Right lobe of liver (tissue), 6 donors: ENCODE measurements at regions not wholly inside any gene's neighbourhood (a gene's known extent, or its start where the extent isn't known, plus 50 kb on each side); places are given as distances from the start of the nearest gene placed in this dataset.

ENCODE experiments used
- ATAC-seq, 4 donors: fragments of 200-7000 bp; cut with Tn5 transposase; one replicate each; pipeline ENCODE4 v1.9.1; 2020; ENCODE audit warnings: mild to moderate bottlenecking in 4 of 4, moderate library complexity in 4 of 4
- DNase-seq, 3 donors: peaks; one replicate each; pipeline ENCODE4 v3.0.0-alpha.2; 2020
- H3K27ac ChIP-seq, 3 donors: fragments of 200-600 bp; one replicate each; pipeline ENCODE4 v1.8.0; 2022
- H3K27me3 ChIP-seq, 2 donors: fragments of 200-600 bp; one replicate each; pipeline ENCODE4 v1.8.0; 2022
- H3K36me3 ChIP-seq, 4 donors: fragments of 200-600 bp; sonication (generic) in 1 of 4; one replicate each; pipeline versions ENCODE4 v1.5.1 to v1.8.0; 2017 to 2022; ENCODE audit warnings: control low read depth in 1 of 4
- H3K4me1 ChIP-seq, 4 donors: fragments of 200-600 bp; sonication (generic) in 1 of 4; one replicate each; pipeline versions ENCODE4 v1.5.1 to v1.8.0; 2017 to 2022; ENCODE audit warnings: control low read depth in 1 of 4
- H3K4me3 ChIP-seq, 3 donors: fragments of 200-600 bp; one replicate each; pipeline ENCODE4 v1.8.0; 2022
- H3K9me3 ChIP-seq, 4 donors: fragments of 200-600 bp; sonication (generic) in 1 of 4; one replicate each; pipeline versions ENCODE4 v1.5.1 to v1.8.0; 2017 to 2022; ENCODE audit warnings: control low read depth in 1 of 4
- CTCF ChIP-seq, 4 donors: fragments of 200-600 bp in 3 of 4; fragments of 450-650 bp in 1 of 4; IDR thresholded peaks; one replicate each; pipeline versions ENCODE4 v1.5.1 to v1.8.0; 2016 to 2022; ENCODE audit warnings: antibody characterized with exemption in 4 of 4, mild to moderate bottlenecking in 2 of 4
- POLR2A ChIP-seq: fragments of 450-650 bp; IDR thresholded peaks from one replicate; pipeline ENCODE4 v1.6.1; 2017; ENCODE audit warnings: antibody characterized with exemption, mild to moderate bottlenecking
- WGBS: methylation state at CpG from one replicate; pipeline ENCODE4 v1.1.6; 2018; ENCODE audit warnings: low coverage, low lambda C conversion rate; ENCODE audit not compliant: insufficient coverage; ENCODE audit errors: missing lambda C conversion rate; 5-methylcytosine and 5-hydroxymethylcytosine counted together
- intact Hi-C, 2 donors: fragments of 100-400 bp; cut with DNase I; formaldehyde crosslinking; loops; one replicate each; pipeline versions ENCODE4 v1.11.2 to v1.14.1; 2022
- donor health status: DM: no; HTN: yes; CAD: no.
- donor health status: DM: no; HTN: no; CAD: no.
- donor health status: DM: no; HTN: no; CAD: no.
- donor health status: DM: no; HTN: yes; CAD: no.
- donor health status: DM: no; HTN: yes; CAD: no.

DNA sequence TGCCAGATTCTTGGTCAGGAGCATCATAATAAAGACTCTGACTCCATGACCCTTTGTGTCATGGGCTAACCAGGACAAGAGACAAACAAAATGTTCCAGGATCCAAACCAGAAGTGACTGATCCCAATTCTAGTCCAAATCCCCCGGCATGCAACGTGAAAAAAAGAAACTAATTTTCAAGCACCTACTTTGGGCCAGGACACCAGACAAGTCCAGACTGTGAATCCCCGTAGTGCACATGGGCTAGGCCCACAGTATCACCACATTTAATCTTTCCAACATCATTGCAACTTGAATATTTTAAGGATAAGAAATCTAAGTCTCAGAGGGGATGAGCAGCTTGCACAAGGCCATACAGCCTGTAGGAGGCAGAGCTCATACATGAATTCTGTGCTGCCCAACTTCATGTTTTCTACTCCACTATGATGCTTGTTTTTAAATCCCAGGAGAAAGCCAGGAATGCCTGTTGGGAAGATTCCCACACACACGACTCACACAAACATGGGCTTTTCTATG is 365.7 kb downstream of the NPIPA8 start:
- TF ChIP-seq CTCF (IDR thresholded peaks at IDR 0.05) (peak in 1 of 4 donors; percentile 9), POLR2A (no peak)
- WGBS = 73% methylated on average over 4 of the region's 4 CpGs
- DNase-seq (no peak), ATAC-seq (no peak)
- intact Hi-C loops = no loop called here
- Histone ChIP-seq H3K9me3 (no peaks in the 10 kb centered on the region), H3K36me3 (no peaks in the 10 kb centered on the region), H3K4me1 (no peaks in the 10 kb centered on the region), H3K4me3 (no peak overlapping the region), H3K27ac (no peak overlapping the region), H3K27me3 (no peaks in the 10 kb centered on the region)

- Histone ChIP-seq H3K27me3 (no peaks in the 10 kb centered on the region), H3K9me3 (no peaks in the 10 kb centered on the region), H3K27ac (no peak overlapping the region), H3K4me3 (no peak overlapping the region), H3K4me1 (no peaks in the 10 kb centered on the region), H3K36me3 (no peaks in the 10 kb centered on the region)
- ATAC-seq = no peak
- TF ChIP-seq CTCF (IDR thresholded peaks at IDR 0.05) (no peak), POLR2A (no peak)
- DNase-seq = no peak
- 52% methylated on average over 2 of the region's 5 CpGs for WGBS
- intact Hi-C loops = no loop called here
These were observed 366.3 kb downstream of the NPIPA8 start for GRCh38 chr16:17970157-17970765.

DNA sequence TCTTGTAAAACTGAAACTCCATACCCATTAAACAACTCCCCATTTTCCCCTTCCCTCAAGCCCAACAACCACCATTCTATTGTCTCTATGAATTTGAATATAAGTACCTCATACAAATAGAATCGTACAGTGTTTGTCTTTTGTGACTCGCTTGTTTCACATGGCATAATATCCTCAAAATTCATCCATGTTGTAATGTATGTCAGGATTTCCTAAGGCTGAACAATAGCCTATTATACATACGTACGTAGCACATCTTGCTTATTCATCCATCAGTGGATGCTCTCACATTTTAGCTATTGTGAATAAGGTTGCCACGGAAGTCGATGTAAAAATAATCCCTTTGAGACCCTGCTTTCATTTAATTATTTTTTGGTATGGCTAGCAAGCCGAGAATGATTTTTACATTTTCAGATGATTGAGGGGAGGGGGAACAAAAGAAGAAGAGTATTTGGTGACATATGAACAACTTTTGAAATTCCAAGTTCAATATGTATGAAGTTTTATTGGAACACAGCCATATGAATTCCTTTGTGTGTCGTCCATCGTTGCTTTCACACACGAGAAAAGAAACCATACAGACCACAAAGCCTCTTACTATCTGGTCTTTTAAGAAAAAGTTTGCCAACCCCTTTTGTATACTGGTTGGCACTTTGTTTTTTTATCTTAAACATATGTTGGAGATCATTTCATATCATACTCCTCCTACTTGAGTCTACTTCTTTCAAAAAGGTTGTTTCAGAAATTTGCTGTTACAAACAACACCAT is 371.2 kb downstream of the NPIPA8 start:
- WGBS = 76% methylated on average over 10 of the region's 10 CpGs

DNA sequence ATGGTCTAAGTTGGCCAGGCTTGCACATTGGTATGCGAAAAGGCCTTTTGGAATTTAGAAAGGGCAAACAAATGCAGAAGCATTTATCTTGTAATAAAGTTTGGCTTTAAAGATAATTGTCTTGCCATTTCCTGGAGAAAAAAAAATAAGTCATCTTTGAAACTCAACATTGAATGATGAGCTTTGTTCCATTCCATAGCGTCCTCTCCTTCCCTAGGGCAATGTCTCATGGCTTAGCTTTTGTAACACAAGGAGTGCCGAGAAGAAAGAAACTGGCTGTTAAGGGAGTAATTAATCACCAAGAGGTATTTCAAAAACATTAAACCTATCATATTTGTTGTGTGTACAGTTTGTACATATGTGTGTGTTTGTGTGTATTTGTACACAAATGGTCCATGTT is 372.3 kb downstream of the NPIPA8 start:
- ATAC-seq (no peak), DNase-seq (no peak)
- no peaks in the 10 kb centered on the region for H3K36me3 ChIP-seq
- no peak overlapping the region for H3K27ac ChIP-seq
- H3K4me3 ChIP-seq = no peak overlapping the region
- no peaks in the 10 kb centered on the region for H3K27me3 ChIP-seq
- TF ChIP-seq CTCF (IDR thresholded peaks at IDR 0.05) (no peak), POLR2A (no peak)
- H3K9me3 ChIP-seq = no peaks in the 10 kb centered on the region
- H3K4me1 ChIP-seq = no peaks in the 10 kb centered on the region
- WGBS = 76% methylated on average over 3 of the region's 3 CpGs
- intact Hi-C loops = no loop called here

More for the DNA sequence above, 371.2 kb downstream of the NPIPA8 start:
- Histone ChIP-seq H3K4me3 (no peak overlapping the region), H3K27me3 (no peaks in the 10 kb centered on the region), H3K4me1 (no peaks in the 10 kb centered on the region), H3K36me3 (no peaks in the 10 kb centered on the region), H3K9me3 (no peaks in the 10 kb centered on the region), H3K27ac (no peak overlapping the region)
- no peak for TF ChIP-seq CTCF (IDR thresholded peaks at IDR 0.05)
- TF ChIP-seq POLR2A = no peak
- DNase-seq (no peak), ATAC-seq (no peak)
- intact Hi-C loops = no loop called here
